ENCODE measurements at regions not wholly inside any gene's neighbourhood (a gene's known extent, or its start where the extent isn't known, plus 50 kb on each side); places are given as distances from the start of the nearest gene placed in this dataset.

DNA sequence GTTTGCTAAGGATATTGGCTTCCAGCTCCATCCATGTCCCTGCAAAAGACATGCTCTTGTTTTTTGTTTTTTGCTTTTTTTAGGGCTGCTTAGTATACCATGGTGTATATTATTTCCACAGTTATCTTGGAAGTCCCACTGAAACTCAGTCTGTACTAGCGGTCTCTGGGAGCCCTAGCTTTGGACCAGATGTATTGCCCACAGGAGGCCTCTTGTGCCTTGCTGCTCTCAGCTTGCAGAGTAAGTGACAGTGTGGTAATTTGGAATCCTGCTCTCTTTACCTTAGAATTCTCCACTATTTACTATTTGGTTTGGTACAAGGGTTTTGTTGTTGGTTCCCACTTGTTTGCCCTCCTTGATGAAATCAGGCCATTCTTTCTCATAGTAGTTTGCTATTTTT lies 1022.9 kb downstream of the LRFN5 start:
- no peak for TF ChIP-seq CTCF (conservative IDR thresholded peaks at IDR 0.05; ENCODE audit: low read depth, low read length)
- no peak for DNase-seq (ENCODE audit: low read depth)
- no peak overlapping the region for H3K4me3 ChIP-seq (ENCODE audit: low read depth, low read length)

DNA sequence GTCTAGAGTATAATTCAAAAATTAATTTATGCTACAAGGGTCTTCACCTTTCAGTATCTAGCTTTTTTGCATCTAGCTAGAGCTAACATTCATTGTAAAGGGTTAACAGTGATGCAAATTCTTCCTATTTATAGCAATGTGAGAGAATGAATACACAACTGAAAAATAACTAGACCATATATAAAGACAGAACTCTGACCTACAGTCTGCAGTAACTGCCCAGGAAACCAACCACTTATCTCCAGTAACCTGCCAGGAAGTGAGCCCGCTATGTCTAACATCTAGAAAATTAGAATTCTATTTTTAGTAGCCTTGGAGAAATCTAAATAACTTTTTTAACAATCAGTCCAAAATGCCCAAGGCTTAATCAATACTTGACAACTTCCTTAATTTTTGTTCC lies 1021.9 kb downstream of the LRFN5 start:
- no peak overlapping the region for H3K4me3 ChIP-seq (ENCODE audit: low read depth, low read length)
- no peak for TF ChIP-seq CTCF (conservative IDR thresholded peaks at IDR 0.05; ENCODE audit: low read depth, low read length)
- DNase-seq (ENCODE audit: low read depth) = no peak

- TF ChIP-seq CTCF (conservative IDR thresholded peaks at IDR 0.05; ENCODE audit: low read depth, low read length) = no peak
- DNase-seq (ENCODE audit: low read depth) = no peak
- no peak overlapping the region for H3K4me3 ChIP-seq (ENCODE audit: low read depth, low read length)
Observed at GRCh38 chr14:42626986-42627385, 1020.3 kb downstream of the LRFN5 start.

GRCh38 chr14:42624980-42625761 lies 1018.5 kb downstream of the LRFN5 start:
- TF ChIP-seq CTCF (conservative IDR thresholded peaks at IDR 0.05; ENCODE audit: low read depth, low read length) = no peak
- DNase-seq (ENCODE audit: low read depth) = no peak
- H3K4me3 ChIP-seq (ENCODE audit: low read depth, low read length) = no peak overlapping the region

GRCh38 chr14:42617005-42617404 lies 1010.3 kb downstream of the LRFN5 start:
- H3K4me3 ChIP-seq (ENCODE audit: low read depth, low read length) = no peak overlapping the region
- DNase-seq (ENCODE audit: low read depth) = no peak
- TF ChIP-seq CTCF (conservative IDR thresholded peaks at IDR 0.05; ENCODE audit: low read depth, low read length) = no peak

- H3K4me3 ChIP-seq (ENCODE audit: low read depth, low read length) = no peak overlapping the region
- no peak for TF ChIP-seq CTCF (conservative IDR thresholded peaks at IDR 0.05; ENCODE audit: low read depth, low read length)
- no peak for DNase-seq (ENCODE audit: low read depth)
Observed at GRCh38 chr14:42606839-42607238, 1000.2 kb downstream of the LRFN5 start.

DNA sequence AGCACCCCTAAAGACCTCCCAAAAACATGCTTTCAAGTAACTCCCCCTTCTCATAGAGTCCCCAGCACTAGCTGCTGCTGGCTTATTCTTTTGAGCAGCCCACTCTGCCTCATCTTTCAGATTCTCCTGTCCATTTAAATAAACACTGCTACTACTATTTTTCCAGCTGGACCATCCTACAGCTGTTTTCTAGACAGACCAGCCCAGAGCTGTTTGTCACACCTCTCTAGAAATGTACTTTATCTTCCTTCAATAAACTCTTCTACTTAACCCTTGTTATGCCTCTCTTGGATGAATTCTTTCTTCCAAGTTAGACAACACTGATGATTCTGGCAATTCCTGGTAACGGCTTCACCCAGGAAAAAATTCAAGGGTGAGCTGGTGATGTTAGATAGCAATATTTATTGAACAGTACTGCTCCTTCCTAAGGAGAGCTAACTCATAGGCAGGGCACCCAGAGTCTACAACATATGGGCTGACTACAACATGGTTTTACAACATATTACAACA lies 995.7 kb downstream of the LRFN5 start:
- DNase-seq (ENCODE audit: low read depth) = no peak
- no peak for TF ChIP-seq CTCF (conservative IDR thresholded peaks at IDR 0.05; ENCODE audit: low read depth, low read length)
- no peak overlapping the region for H3K4me3 ChIP-seq (ENCODE audit: low read depth, low read length)

Data from choroid plexus epithelial cell (primary cell).